ENCODE measurements at regions not wholly inside any gene's neighbourhood (a gene's known extent, or its start where the extent isn't known, plus 50 kb on each side); places are given as distances from the start of the nearest gene placed in this dataset.
"Not testable (repeated sequence)": the region's sequence is repeated elsewhere in the genome, so short reads cannot be mapped to it uniquely, and the experiment has no call there.

DNA sequence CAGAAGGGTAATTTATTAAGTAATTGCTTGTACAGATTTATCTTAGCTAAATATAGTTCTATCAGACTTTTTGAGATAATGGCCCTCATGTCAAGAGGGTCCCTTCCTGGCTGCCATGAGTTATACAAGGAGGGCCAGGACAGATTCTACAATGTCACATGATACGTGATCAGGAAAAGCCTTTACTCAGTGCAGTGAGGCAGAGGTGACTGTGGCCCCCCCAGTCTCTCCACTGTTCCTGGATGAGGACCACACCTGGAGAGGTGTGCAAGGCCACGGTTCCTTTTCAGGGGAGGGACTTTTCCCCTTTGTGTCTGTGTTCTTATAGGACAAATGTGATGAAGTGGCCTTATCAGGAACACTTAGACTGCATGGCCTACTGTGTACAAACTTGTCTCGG, 54.3 kb upstream of the LRCH1 start:
- DNase-seq (ENCODE audit: low read depth, low spot score), result no peak

DNA sequence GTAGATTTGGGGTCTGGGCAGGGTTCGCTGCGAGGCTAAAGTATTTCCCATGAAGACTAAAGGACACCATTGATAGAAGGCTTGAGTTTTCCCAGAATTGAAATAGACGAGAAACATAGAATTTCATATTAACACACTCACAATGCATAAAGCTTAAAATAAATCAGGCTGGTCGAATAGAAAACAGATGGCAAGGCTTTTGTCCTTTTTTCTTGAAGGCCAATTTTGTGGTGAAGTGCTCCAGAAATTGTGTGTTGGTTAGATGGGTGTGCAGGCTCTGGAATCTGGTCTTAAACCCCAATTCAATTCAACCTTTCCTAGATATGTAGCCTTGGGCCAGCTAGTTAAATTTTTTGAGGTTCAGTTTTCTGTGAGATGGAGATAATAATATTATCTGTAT, 56.9 kb upstream of the LRCH1 start:
- DNase-seq (ENCODE audit: low read depth, low spot score), result no peak

DNA sequence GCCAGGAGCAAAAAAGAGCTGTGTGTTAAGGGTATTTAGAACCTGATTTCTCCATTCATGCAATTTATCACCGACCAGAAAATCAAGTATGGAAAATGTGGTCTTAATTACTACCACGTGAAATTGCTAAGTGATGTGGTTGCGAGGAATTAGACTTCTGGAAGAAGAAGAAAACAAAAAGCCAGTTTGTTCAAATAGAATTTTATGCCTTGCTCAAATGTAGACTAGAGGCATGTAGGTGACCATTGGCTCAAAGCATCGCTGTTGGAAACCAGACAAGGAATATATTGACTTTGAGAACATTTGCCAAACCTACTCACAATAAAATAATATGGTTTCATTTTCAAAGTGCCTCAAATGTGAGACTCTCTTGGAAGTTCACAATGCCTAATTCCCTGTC, 57.3 kb upstream of the LRCH1 start:
- DNase-seq (ENCODE audit: low read depth, low spot score), result no peak

DNA sequence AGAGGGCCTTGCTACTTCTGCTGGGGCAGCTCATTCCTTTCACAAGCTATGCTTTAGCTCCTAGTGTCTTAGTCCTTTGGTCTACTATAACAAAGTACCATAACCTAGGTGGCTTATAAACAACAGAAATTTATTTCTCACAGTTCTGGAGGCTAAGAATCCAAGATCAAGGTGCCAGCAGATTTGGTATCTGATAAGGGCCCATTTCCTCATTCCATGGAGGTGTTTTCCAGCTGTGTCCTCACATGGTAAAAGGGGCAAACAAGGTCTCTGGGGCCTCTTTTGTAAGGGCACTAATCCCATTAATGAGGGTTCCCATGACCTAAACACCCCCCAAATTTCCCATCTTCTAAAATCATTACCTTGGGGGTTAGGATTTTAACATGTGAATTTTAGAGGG, 57.9 kb upstream of the LRCH1 start:
- no peak for DNase-seq (ENCODE audit: low read depth, low spot score)

DNA sequence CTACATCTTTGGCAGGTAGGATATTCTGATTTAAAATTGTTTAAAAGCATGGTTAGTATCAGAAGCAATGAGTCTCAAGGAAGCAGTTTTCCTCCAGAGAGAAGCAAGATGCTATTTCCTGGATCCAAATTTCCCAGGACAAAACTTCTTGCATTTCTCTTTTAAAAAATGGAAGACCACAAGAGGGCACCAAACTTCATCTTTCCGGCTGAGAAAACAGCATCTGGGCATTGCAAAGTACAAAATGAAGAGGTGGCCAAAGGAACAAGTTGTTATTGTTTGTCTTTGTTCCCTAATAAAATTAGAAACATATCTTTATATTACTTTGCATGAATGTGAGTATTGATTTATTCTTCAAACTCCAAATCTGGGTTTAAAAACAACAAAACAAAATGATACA, 60.0 kb upstream of the LRCH1 start:
- DNase-seq (ENCODE audit: low read depth, low spot score), result no peak

DNA sequence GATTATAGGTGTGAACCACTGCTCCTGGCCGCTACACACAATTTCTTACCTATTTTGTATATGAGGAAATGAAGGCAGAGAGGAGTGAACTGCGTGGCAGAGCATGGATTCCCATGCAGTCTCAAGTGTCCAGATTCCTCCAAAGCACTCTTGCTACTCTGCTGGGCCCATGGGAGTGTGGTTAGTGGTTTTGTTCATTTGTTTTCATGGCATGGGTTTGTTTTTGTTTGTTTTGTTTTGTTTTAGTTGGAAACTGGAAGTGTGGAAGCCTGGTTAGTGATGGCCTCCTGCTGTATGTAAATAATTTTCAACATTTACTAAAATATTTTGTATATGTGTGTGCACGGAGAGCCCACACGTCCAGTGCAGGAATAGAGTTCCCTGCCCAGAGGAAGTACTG, 61.3 kb upstream of the LRCH1 start:
- peak; percentile 79 for DNase-seq (ENCODE audit: low read depth, low spot score)

DNA sequence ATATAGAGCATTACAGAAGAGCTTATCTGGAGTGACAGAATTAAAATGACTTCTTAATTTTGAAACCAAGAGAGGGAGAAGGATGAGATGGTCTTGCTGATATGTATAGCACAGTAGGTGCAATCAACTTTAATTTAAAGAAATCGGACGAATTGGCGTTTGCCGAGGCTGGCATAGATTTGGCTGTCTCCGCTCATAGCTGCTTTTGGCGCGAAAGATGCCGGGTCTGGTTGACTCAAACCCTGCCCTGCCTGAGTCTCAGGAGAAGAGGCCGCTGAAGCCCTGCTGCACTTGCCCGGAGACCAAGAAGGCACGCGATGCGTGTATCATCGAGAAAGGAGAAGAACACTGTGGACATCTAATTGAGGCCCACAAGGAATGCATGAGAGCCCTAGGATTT, 62.3 kb upstream of the LRCH1 start:
- DNase-seq (ENCODE audit: low read depth, low spot score), result not testable (repeated sequence)

DNA sequence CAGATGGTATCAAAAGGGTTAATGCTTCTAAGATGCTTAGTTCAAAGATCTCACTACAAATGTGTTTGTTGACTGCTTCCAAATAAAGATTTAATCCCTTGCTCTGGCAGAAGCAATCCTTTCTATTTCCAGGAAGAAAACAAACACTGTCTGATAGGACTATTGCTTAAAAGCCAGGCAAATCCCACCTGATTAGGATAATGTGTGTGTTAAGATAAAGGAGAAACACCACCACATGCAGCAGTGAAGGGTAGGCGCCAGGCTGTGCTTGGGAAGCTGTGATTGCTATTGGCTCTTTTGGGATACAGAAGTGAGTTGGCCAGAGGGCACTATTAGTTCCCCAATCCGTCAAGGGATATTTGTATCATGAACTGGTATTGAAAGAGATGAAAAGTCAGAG, 62.8 kb upstream of the LRCH1 start:
- DNase-seq (ENCODE audit: low read depth, low spot score), result no peak

DNA sequence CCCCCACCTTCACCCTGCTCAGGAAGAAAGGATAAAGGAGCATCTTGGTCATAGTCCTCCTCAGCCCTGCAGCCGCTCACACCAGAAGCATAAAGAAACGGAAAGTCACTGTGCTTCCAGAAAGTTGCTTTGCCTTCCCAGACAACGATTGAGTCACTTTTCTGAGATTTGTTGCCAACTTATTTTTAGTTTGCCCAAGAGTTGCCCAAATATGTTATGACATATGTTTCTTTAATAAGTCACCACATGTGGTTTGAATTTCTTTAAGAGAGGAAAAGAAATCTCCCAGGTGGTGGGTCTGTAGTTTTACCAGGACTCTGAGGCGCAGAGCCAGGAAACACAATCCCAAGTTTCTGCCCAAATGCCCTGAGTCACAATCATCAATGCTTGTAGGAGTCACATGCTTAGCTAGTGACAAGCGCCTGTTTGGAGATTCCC, 63.4 kb upstream of the LRCH1 start:
- DNase-seq (ENCODE audit: low read depth, low spot score), result peak; percentile 71

DNA sequence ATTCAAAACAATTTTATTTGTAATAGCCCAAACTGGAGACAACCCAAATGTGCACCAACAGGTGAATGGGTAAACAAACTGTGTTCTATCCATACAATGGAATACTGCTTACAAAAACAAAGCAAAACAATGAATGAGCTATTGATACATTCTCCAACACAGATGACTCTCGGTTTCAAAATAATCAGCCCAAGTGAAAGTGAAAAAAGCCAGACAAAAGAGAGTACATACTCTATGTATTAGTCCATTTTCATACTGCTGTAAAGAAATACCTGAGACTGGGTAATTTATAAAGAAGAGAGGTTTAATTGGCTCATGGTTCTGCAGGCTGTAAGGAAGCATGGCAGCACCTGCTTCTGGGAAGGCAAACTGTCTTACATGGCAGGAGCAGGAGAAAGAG, 65.2 kb upstream of the LRCH1 start:
- DNase-seq (ENCODE audit: low read depth, low spot score), result no peak

DNA sequence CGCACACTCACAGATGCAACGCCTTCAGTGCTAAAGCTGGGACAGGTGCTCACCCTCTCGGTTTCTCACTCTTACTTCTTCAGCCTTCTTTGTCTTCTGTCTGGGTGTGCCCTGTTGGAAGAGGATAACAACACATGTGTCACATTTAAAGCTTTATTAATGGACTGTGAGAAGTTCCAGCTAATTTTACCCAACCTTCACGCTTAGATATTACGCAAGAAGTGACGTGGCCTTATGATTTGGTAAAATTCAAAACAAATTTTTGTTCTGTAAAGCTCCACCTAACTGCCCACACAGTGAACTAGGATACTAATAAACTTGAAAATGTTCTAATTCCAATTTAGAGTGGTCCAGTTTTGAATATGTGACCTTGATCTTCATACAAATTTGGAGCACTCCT, 66.7 kb upstream of the LRCH1 start:
- no peak for DNase-seq (ENCODE audit: low read depth, low spot score)

DNA sequence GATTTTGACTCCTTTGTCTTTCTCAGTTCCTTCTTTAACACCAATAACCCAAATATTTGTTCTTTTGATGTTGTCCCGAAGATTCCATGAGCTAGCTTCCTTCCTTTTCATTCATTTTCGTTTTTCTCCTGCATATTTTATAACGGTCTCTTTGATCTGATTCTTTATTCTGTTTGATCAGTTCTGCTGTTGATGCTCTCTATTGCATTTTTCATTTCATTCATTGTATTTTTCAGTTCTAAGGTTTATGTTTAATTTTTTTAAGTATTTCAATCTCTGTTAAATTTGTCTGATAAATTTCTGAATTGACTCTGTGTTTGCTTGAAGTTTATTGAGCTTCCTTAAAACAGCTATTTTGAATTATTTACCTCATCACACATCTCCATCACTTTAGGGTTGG, 68.4 kb upstream of the LRCH1 start:
- DNase-seq (ENCODE audit: low read depth, low spot score), result no peak

DNA sequence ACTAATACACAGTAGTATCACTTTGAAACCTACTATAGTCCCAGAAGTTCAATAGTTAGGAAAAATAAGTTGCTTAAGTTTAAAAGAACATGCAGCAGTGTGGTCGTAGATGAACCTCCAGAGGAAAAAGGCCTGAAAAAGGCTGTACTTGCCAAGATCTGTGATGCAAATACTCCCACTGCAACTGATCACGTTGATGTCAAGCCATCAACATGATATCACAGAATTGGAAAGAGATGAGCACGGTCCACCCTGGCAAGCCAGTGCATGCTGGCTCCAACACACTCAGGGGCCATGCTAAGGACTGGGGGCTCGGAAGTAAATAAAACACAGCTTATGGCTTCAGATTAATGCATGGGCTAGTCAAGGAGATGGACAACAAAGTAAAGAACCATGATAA, 71.8 kb upstream of the LRCH1 start:
- no peak for DNase-seq (ENCODE audit: low read depth, low spot score)

DNA sequence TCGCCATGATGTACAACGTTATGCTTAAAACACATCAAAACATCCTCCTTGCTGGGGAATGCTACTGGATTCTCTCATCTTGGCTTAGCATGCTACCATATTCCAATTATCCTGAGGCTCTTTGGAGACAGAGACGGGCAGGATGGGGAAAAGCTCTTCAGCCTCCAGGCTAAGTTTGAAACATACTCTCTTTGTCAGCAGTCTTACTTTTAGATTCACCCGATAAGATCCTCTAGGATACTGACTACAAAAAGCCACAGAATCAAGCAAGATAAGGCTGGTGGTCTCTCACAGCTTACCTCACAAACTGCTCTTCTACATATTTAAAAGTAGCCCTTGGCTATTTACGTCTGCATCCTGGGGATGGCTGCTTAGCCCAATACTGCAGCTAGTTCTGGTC, 72.8 kb upstream of the LRCH1 start:
- no peak for DNase-seq (ENCODE audit: low read depth, low spot score)

DNA sequence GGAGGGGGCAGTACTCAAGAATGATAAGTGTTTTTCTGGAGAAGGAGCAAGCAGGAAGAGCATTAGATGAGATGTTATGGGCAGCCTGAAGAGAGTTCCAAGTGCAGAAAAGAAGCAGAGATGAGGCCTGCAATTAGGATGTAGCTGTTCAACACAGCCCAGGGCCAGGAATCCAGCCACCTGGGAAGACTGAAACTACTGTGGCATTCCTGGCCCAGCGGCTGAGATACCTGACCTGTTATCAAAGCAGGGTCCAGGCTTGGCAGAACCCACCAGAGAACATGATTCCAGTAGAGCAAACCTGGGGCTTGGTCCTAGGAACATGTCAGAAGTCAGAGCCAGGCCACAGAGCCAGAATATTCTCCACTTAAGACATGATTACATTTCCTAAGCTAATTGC, 73.3 kb upstream of the LRCH1 start:
- DNase-seq (ENCODE audit: low read depth, low spot score), result no peak

DNA sequence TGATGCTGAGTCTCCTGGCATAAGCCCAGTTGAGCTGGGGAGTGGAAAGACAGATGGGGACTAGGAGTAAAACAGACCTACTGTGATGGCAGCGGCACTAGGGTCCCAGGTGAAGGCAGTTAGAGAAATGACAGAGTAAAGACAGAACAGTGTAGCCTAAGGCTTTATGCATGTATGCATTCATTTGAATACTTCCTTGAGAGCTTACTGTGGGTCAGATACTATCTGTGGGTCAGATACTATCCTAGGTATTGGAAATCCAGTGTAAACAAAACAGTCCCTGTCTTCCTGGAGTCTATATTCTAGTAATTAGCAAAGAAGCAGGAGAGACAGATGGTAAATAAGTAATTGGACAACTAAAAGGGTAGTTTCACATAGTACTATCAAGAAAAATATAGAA, 73.7 kb upstream of the LRCH1 start:
- DNase-seq (ENCODE audit: low read depth, low spot score), result no peak

DNA sequence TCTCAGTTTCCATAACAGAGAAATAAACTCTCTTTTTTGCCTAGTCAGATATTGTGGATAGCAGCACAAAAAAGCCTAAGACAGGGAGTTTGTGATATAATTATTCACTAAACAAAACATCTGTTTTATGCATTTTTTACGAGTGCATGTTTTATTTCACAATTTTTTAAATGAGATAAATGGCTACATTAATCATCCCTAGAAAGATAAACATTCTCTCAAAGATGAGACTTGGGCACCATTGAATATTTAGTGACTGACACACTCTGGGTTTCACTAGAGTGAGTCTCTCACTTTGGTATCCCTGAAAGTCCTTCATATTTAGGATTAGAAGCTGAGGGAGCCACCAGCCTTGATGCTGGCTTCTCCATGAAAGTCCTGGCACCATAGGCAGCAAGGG, 74.3 kb upstream of the LRCH1 start:
- DNase-seq (ENCODE audit: low read depth, low spot score), result no peak

DNA sequence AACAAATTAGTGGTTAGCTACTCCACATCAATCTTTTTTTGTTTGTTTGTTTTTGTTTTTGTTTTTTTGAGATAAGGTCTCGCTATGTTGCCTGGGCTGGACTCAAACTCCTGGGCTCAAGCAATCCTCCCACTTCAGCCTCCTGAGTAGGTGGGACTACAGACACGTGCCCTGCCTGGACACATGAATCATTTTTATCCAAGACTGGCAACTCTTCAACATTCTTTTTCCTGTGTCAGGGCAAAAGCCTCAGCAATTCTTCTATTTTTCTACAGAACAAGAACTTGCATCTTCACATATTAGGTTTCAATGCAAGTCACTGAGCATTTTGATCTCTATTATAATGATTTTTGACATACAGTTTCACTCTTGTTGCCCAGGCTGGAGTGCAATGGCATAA, 76.8 kb upstream of the LRCH1 start:
- no peak for DNase-seq (ENCODE audit: low read depth, low spot score)

DNA sequence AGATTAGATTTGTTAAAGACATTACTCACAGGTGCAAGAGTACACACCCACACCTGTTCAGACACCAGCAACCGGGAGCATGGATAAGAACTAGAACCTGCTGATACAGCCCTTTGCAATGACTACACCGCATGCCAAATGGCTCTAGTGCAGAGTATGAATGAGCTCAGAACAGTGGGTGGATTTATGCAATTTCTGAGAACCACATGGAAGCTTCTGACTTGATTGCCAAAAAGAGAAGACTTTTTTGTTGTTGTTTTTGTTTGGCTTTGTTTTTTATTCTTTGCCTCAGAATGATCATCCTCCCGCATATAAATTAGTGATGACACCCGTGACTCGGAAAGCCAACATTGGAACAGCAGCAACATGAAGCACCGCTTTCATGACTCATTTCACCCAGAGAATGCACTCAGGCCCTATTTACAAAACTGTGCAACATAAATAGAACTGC, 77.4 kb upstream of the LRCH1 start:
- DNase-seq (ENCODE audit: low read depth, low spot score), result no peak

DNA sequence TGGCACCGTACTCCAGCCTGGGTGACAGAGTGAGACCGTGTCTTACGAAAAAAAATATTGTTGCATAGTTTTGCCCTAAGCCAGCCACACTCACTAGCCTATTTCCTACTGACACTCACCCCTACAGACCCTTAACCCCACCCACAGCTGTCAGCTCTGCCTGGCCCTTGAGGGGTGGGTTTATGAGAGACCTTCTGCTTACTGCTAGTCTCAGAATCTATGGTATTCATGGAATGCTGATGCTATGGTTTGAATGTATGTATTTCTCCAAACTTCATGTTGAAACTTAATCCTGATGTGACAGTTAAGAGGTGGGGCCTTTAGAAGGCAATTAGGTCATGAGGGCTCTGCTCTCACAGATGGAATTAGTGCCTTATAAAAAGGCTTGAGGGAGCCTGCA, 79.2 kb upstream of the LRCH1 start:
- no peak for DNase-seq (ENCODE audit: low read depth, low spot score)

DNA sequence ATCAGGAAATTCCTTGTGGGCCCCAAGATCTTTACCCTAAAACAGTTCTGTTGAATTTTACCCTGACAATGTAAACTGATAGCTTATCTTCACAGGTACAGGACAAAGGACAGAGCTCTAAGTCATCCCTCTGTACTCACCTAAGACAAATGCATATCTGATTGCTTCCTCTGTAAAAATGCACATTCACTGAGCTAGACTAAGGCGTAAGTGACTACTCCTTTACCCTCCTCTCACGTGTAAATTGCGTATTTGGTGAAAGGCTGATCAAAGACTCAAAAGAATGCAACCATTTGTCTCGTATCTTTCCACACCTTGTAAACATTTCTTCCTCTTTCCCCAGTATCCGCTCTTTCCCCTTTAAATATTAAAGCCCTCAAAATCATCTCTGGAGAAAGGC, 80.6 kb upstream of the LRCH1 start:
- no peak for DNase-seq (ENCODE audit: low read depth, low spot score)

DNA sequence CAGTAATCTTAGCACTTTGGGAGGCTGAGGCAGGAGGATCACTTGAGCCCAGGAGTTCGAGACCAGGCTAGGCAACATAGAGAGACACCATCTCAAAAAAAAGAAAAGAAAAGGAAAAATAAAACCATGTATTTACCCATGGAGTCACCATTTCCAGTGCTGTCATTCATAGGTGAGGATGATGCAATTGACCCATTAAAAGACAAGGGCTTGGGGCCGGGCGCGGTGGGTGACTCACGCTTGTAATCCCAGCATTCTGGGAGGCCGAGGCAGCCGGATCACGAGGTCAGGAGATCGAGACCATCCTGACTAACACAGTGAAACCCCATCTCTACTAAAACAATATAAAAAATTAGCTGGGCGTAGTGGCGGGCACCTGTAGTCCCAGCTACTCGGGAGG, 82.6 kb upstream of the RUBCNL start:
- DNase-seq (ENCODE audit: low read depth, low spot score), result not testable (repeated sequence)

DNA sequence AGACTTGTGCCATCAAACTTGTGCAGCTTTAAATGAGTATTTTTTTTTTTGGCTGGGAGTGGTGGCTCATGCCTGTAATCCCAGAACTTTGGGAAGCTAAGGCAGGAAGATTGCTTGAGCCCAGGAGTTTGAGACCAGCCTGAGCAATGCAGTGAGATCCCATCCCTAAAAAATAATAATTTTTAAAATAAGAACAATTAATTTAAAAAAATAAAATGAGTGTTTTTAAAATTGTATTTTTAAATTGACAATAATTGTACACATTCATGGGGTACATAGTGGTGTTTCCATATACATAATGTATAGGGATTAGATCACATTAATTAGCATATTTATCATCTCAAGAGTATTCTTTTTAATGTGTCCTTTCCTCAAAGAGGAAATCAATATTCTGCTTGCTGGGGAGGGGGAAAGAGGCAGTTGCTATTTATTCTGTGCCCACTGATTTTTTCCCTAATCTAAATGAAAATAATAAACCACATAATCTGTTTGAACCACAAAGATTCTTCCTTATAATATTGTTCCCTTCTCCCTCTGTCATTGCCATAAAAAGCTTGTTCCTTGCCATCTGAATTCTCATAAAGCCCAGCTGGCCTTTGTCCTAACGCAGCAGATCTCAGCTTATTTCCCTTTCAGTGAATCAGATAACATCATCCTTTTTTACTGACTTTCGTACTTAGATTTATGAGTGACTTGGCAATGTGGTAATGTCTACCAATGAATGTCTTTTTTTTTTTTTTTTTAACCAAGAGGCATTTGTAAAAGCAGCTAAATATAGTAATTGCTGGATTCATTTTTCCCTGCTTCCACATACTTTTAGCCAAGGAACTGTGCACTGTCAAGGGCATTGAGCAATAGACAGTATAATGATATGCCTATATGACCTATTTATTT, 81.8 kb upstream of the RUBCNL start:
- DNase-seq (ENCODE audit: low read depth, low spot score), result no peak

DNA sequence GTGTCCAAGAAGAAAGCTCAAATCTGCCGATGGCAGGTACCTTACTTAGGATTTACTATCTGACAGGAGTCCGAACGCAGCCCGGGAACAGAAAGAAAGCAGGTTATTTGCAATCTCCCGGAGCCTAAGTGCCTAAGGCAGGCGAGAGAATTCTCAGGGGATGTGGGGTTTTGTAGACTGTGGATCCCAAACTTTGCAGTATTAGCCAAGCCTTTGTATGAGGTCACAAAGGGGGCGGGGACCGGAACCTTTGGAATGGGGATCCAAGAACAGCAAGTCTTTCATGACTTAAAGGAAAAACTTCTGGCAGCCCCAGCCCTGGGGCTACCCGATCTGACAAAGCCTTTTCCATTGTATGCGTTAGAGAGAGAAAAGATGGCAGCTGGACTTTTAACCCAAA, 80.6 kb upstream of the RUBCNL start:
- DNase-seq (ENCODE audit: low read depth, low spot score), result not testable (repeated sequence)

Data from smooth muscle cell of the brain vasculature (primary cell).